Thymus (tissue), 11 donors: ENCODE measurements at regions not wholly inside any gene's neighbourhood (a gene's known extent, or its start where the extent isn't known, plus 50 kb on each side); places are given as distances from the start of the nearest gene placed in this dataset.

Experiments
- DNase-seq, 9 donors: peaks; one replicate each; pipeline ENCODE4 v3.0.0-alpha.2; 2013; ENCODE audit warnings: low spot score in 9 of 9, low read depth in 6 of 9, missing footprints in 1 of 9
- H3K27ac ChIP-seq, 2 donors: one replicate each; pipeline ENCODE4 v1.5.1; 2013; ENCODE audit warnings: control low read depth in 1 of 2, low read depth in 1 of 2, low read length in 1 of 2, mild to moderate bottlenecking in 1 of 2, moderate library complexity in 1 of 2
- H3K27me3 ChIP-seq, 2 donors: one replicate each; pipeline ENCODE4 v1.5.1; 2013; ENCODE audit warnings: low read length in 1 of 2; ENCODE audit not compliant: control insufficient read depth in 2 of 2, insufficient read depth in 1 of 2
- H3K36me3 ChIP-seq, 2 donors: one replicate each; pipeline ENCODE4 v1.5.1; 2013; ENCODE audit warnings: low read length in 1 of 2, mild to moderate bottlenecking in 1 of 2, moderate library complexity in 1 of 2; ENCODE audit not compliant: control insufficient read depth in 2 of 2, insufficient read depth in 2 of 2
- H3K4me1 ChIP-seq, 2 donors: one replicate each; pipeline ENCODE4 v1.5.1; 2013; ENCODE audit warnings: low read length in 2 of 2; ENCODE audit not compliant: control insufficient read depth in 2 of 2, insufficient read depth in 2 of 2
- H3K4me3 ChIP-seq, 2 donors: one replicate each; pipeline ENCODE4 v1.5.1; 2013; ENCODE audit warnings: low read length in 2 of 2, control low read depth in 1 of 2, mild to moderate bottlenecking in 1 of 2
- H3K9me3 ChIP-seq, 2 donors: one replicate each; pipeline ENCODE4 v1.5.1; 2013; ENCODE audit warnings: low read length in 1 of 2, mild to moderate bottlenecking in 1 of 2; ENCODE audit not compliant: control insufficient read depth in 2 of 2, insufficient read depth in 1 of 2
- WGBS: extraction: QIAGEN DNeasy Blood & Tissue Kit; methylation state at CpG from one replicate; pipeline ENCODE4 v1.1.7; 2013; 5-methylcytosine and 5-hydroxymethylcytosine counted together
- donor health status: healthy.

DNA sequence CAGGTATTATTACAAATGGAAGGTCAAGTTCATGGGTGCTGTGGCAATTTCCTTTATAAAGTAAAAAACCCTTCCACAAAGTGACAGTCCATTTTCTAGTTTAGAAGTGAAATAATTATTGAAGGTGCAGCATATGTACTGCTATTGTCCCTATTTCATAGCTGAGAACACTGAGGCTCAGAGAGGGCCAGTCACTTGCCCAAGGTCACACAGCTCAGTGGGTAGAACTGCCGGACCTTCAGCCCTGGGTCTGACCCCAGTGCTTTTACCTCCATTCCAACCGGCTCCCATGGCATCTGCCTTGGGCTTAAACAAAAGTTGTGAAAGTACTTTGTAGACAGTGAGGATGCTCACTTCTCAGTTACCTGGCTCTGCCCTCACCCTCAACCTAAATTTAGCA is 150.6 kb upstream of the SMIM23 start:
- H3K36me3 ChIP-seq, result no peaks in the 10 kb centered on the region
- WGBS, result 95% methylated on average over 2 of the region's 2 CpGs
- no peaks in the 10 kb centered on the region for H3K9me3 ChIP-seq
- no peak overlapping the region for H3K27ac ChIP-seq
- peaks cover 3 to 9% of the 10 kb centered on the region in 2 donors for H3K4me1 ChIP-seq
- DNase-seq, result no peak
- H3K4me3 ChIP-seq, result no peak overlapping the region
- peaks cover 0 to 3% of the 10 kb centered on the region in 2 donors for H3K27me3 ChIP-seq

DNA sequence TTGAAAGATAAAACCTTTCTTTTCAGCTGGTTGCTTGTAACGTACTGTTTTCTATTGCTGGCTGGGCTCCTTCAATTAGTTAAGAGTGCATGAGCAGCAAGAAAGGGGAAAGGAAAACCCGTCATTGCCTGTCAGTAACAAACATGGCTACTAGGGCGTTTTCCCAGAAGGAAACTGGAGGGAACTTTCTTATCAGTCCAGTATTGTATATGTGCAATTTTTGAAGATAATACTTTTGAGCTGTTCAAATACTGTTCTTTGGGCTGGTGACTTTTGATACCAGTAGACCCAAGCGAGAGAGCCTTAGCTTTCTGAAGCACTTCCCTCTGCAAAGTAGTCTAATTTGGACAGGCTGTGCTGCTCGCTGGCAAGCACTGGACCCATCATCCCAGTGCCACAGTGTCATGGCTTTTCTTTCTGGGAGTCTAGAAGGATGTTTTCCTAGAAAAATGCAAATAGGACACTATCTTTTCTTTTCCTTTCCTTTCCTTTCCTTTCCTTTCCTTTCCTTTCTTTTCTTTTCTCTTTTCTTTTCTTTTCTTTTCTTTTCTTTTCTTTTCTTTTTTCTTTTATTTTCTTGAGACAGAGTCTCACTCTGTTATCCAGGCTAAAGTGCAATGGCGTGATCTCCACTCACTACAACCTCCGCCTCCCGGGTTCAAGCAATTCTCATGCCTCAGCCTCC is 149.9 kb upstream of the SMIM23 start:
- peaks cover 0 to 2% of the 10 kb centered on the region in 2 donors for H3K4me1 ChIP-seq
- H3K9me3 ChIP-seq, result no peaks in the 10 kb centered on the region
- no peaks in the 10 kb centered on the region for H3K36me3 ChIP-seq
- 93% methylated on average over 8 of the region's 8 CpGs for WGBS
- H3K4me3 ChIP-seq, result no peak overlapping the region
- H3K27me3 ChIP-seq, result no peaks in the 10 kb centered on the region
- no peak overlapping the region for H3K27ac ChIP-seq
- DNase-seq, result no peak

- no peaks in the 10 kb centered on the region for H3K36me3 ChIP-seq
- H3K9me3 ChIP-seq, result no peaks in the 10 kb centered on the region
- H3K27me3 ChIP-seq, result no peaks in the 10 kb centered on the region
- WGBS, result 93% methylated on average over 1 of the region's 1 CpG
- DNase-seq, result no peak
- no peaks in the 10 kb centered on the region for H3K4me1 ChIP-seq
- H3K27ac ChIP-seq, result no peak overlapping the region
- no peak overlapping the region for H3K4me3 ChIP-seq
Observed at GRCh38 chr5:171637811-171638210, 147.8 kb upstream of the SMIM23 start.

DNA sequence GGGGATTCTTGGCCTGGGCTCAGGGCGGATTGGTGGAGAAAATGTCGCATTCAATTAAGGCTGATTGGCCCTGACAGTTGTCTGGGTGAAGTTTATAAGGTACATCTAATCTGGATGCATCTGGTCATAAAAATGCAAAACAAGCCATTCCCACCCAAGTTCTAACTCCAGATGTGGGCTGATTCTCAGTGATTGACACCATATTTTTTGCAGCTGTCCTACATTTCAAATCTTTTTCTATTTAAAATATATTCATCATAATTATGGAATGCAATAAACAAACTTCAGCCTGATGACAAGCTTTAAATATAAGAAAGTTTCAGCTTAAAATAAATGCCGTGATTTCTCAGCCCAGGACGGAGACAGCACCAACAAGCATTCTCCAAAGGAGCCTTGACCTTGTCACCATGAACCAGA is 146.4 kb upstream of the SMIM23 start:
- WGBS, result 97% methylated on average over 4 of the region's 4 CpGs
- no peaks in the 10 kb centered on the region for H3K27me3 ChIP-seq
- no peak for DNase-seq

DNA sequence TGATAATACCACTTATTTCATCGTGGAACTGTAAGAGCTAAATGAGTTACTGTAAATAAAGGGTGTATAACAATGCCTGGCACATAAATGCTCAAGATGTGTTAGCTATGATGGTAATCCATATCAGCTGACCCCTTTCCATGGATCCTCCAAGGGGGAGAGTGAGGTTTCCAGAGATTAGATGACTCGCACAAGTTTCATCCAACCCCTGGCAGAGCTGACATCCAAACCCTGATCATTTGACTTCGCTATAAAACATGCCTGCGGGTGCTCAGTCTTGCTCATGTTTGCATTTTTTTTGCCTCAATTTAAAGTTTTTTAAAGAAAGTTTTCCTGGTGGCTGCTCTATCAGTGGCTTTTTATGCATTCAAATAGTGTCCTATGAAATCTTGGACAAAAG is 145.7 kb upstream of the SMIM23 start:
- no peak for DNase-seq
- no peaks in the 10 kb centered on the region for H3K36me3 ChIP-seq
- H3K4me3 ChIP-seq, result no peak overlapping the region
- no peaks in the 10 kb centered on the region for H3K4me1 ChIP-seq
- no peaks in the 10 kb centered on the region for H3K27me3 ChIP-seq
- 96% methylated on average over 4 of the region's 4 CpGs for WGBS
- no peak overlapping the region for H3K27ac ChIP-seq
- no peaks in the 10 kb centered on the region for H3K9me3 ChIP-seq

More for the DNA sequence above, 146.4 kb upstream of the SMIM23 start:
- Histone ChIP-seq H3K4me1 (no peaks in the 10 kb centered on the region), H3K27ac (no peak overlapping the region), H3K4me3 (no peak overlapping the region), H3K9me3 (no peaks in the 10 kb centered on the region), H3K36me3 (no peaks in the 10 kb centered on the region)

- Histone ChIP-seq H3K9me3 (no peaks in the 10 kb centered on the region), H3K27me3 (no peaks in the 10 kb centered on the region), H3K4me1 (no peaks in the 10 kb centered on the region), H3K4me3 (no peak overlapping the region), H3K27ac (no peak overlapping the region), H3K36me3 (no peaks in the 10 kb centered on the region)
- DNase-seq, result no peak
- 73% methylated on average over 3 of the region's 3 CpGs for whole genome bisulfite sequencing
Observed at GRCh38 chr5:171640480-171640879, 145.1 kb upstream of the SMIM23 start.

DNA sequence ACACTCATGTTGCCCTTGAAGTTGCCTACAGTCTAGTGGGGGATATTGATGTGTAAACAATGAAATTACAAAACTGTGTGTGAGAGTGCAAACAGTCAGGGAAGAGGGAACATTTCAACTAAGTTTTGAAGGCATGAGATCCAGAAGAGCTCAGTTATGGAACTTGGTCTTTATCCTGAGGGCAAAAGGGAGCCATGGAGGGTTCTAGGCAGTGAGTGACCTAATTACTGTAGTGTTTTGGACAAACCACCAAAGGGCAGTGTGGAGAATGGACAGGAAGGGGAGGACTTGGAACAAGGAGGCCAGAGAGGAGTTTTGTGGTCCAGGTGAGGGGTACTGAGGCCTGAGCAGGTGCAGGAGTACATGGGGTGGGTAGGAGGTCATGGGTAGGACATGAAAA is 143.7 kb upstream of the SMIM23 start:
- no peak overlapping the region for H3K27ac ChIP-seq
- no peaks in the 10 kb centered on the region for H3K27me3 ChIP-seq
- no peak overlapping the region for H3K4me3 ChIP-seq

GRCh38 chr5:171642894-171643293 is 142.7 kb upstream of the SMIM23 start:
- no peak overlapping the region for H3K27ac ChIP-seq
- no peak for DNase-seq
- no peaks in the 10 kb centered on the region for H3K4me1 ChIP-seq
- no peaks in the 10 kb centered on the region for H3K9me3 ChIP-seq
- no peaks in the 10 kb centered on the region for H3K36me3 ChIP-seq
- no peaks in the 10 kb centered on the region for H3K27me3 ChIP-seq
- 94% methylated on average over 6 of the region's 6 CpGs for WGBS
- H3K4me3 ChIP-seq, result no peak overlapping the region

More for the DNA sequence above, 143.7 kb upstream of the SMIM23 start:
- no peaks in the 10 kb centered on the region for H3K36me3 ChIP-seq
- DNase-seq, result no peak
- H3K4me1 ChIP-seq, result no peaks in the 10 kb centered on the region
- no peaks in the 10 kb centered on the region for H3K9me3 ChIP-seq

DNA sequence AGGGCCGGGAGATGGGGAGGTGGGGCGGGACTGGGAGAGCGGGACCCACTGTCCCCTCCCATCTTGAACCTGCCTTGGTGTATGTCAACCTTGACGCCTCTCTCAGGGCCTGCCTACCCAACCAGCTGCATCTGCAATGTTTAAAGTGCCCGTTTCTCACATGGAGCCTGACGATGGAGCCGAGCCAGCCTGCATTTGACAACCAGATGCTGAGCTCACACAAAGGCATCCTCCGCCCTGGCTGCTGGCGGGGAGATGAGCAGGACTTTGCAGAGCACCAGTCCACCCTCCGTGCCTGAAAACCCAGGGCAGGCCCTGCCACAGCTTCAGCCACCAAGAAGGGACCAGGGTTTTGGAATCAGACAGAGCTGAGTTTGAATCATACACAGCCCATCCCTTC is 141.1 kb upstream of the SMIM23 start:
- Histone ChIP-seq H3K27ac (no peak overlapping the region), H3K27me3 (peaks cover 0 to 2% of the 10 kb centered on the region in 2 donors), H3K9me3 (no peaks in the 10 kb centered on the region), H3K36me3 (no peaks in the 10 kb centered on the region), H3K4me3 (no peak overlapping the region), H3K4me1 (no peaks in the 10 kb centered on the region)
- no peak for DNase-seq
- 94% methylated on average over 10 of the region's 10 CpGs for WGBS
